H9 (cell line): ENCODE measurements at regions not wholly inside any gene's neighbourhood (a gene's known extent, or its start where the extent isn't known, plus 50 kb on each side); places are given as distances from the start of the nearest gene placed in this dataset.
"Not testable (repeated sequence)": the region's sequence is repeated elsewhere in the genome, so short reads cannot be mapped to it uniquely, and the experiment has no call there.

Source experiments
- DNase-seq: peaks from one replicate; pipeline ENCODE4 v3.0.0-alpha.2; 2017
- H2AFZ ChIP-seq: one replicate; pipeline ENCODE4 v1.6.1; 2013; ENCODE audit warnings: mild to moderate bottlenecking, low read length, control low read depth, moderate library complexity
- H2AK5ac ChIP-seq: 2 replicates; pipeline ENCODE4 v1.6.1; 2013; ENCODE audit warnings: low read length, control low read depth, mixed read lengths; ENCODE audit not compliant: insufficient read length
- H2BK120ac ChIP-seq: one replicate; pipeline ENCODE4 v1.6.1; 2013; ENCODE audit warnings: low read depth, mild to moderate bottlenecking, low read length, control low read depth, inconsistent platforms; ENCODE audit not compliant: poor library complexity, severe bottlenecking
- H2BK12ac ChIP-seq: 2 replicates; pipeline ENCODE4 v1.6.1; 2013; ENCODE audit warnings: low read length, control low read depth, mixed read lengths, low read depth; ENCODE audit not compliant: insufficient read length
- H2BK15ac ChIP-seq: 2 replicates; pipeline ENCODE4 v1.6.1; 2013; ENCODE audit warnings: low read depth, low read length, control low read depth
- H2BK20ac ChIP-seq: one replicate; pipeline ENCODE4 v1.6.1; 2013; ENCODE audit warnings: low read depth, mild to moderate bottlenecking, low read length, control low read depth, inconsistent platforms; ENCODE audit not compliant: poor library complexity, severe bottlenecking
- H2BK5ac ChIP-seq: 2 replicates; pipeline ENCODE4 v1.6.1; 2013; ENCODE audit warnings: low read length, control low read depth, mixed read lengths; ENCODE audit not compliant: insufficient read length
- H3K14ac ChIP-seq: 2 replicates; pipeline ENCODE4 v1.6.1; 2013; ENCODE audit warnings: low read length, control low read depth; ENCODE audit not compliant: insufficient read depth
- H3K18ac ChIP-seq: 2 replicates; pipeline ENCODE4 v1.6.1; 2013; ENCODE audit warnings: low read depth, mild to moderate bottlenecking, mixed read lengths, low read length, control low read depth; ENCODE audit not compliant: insufficient read length
- H3K23ac ChIP-seq: 2 replicates; pipeline ENCODE4 v1.6.1; 2013; ENCODE audit warnings: low read length, control low read depth, mixed read lengths, low read depth; ENCODE audit not compliant: insufficient read length
- H3K23me2 ChIP-seq: 2 replicates; pipeline ENCODE4 v1.6.1; 2013; ENCODE audit warnings: low read depth, mild to moderate bottlenecking, mixed read lengths, low read length, control low read depth; ENCODE audit not compliant: insufficient read length, poor library complexity, severe bottlenecking
- H3K27ac ChIP-seq: 2 replicates; pipeline ENCODE4 v1.5.1; 2013; ENCODE audit warnings: low read length, control low read depth, mixed read lengths, low read depth; ENCODE audit not compliant: insufficient read length
- H3K27me3 ChIP-seq: 2 replicates; pipeline ENCODE4 v1.6.1; 2013; ENCODE audit warnings: low read length, control low read depth, inconsistent platforms; ENCODE audit not compliant: insufficient read depth
- H3K4ac ChIP-seq: 2 replicates; pipeline ENCODE4 v1.6.1; 2013; ENCODE audit warnings: low read depth, mild to moderate bottlenecking, control low read depth, inconsistent platforms, low read length, moderate library complexity
- H3K4me1 ChIP-seq: 2 replicates; pipeline ENCODE4 v1.6.1; 2013; ENCODE audit warnings: low read length, control low read depth, inconsistent platforms; ENCODE audit not compliant: insufficient read depth
- H3K4me2 ChIP-seq: 2 replicates; pipeline ENCODE4 v1.6.1; 2013; ENCODE audit warnings: low read length, control low read depth, mixed read lengths; ENCODE audit not compliant: insufficient read length, insufficient read depth
- H3K56ac ChIP-seq: 2 replicates; pipeline ENCODE4 v1.6.1; 2013; ENCODE audit warnings: low read depth, mild to moderate bottlenecking, mixed read lengths, low read length, control low read depth; ENCODE audit not compliant: insufficient read length
- H3K79me1 ChIP-seq: 2 replicates; pipeline ENCODE4 v1.6.1; 2013; ENCODE audit warnings: low read depth, mild to moderate bottlenecking, moderate library complexity, low read length, control low read depth, inconsistent platforms; ENCODE audit not compliant: insufficient read depth, poor library complexity, severe bottlenecking
- H3K79me2 ChIP-seq: 2 replicates; pipeline ENCODE4 v1.6.1; 2013; ENCODE audit warnings: low read length, control low read depth, inconsistent platforms; ENCODE audit not compliant: insufficient read depth
- H3K9ac ChIP-seq: 2 replicates; pipeline ENCODE4 v1.6.1; 2013; ENCODE audit warnings: low read length, control low read depth, mixed read lengths; ENCODE audit not compliant: insufficient read length; ENCODE audit errors: extremely low read depth
- H3K9me3 ChIP-seq: one replicate; pipeline ENCODE4 v1.6.1; 2013; ENCODE audit warnings: low read depth, low read length, inconsistent platforms; ENCODE audit not compliant: control insufficient read depth
- H3T11ph ChIP-seq: one replicate; pipeline ENCODE4 v1.6.1; 2013; ENCODE audit warnings: mild to moderate bottlenecking, low read length, control low read depth, inconsistent platforms
- H4K20me1 ChIP-seq: one replicate; pipeline ENCODE4 v1.6.1; 2013; ENCODE audit not compliant: control insufficient read depth, insufficient read length, insufficient read depth
- H4K5ac ChIP-seq: 2 replicates; pipeline ENCODE4 v1.6.1; 2013; ENCODE audit warnings: low read depth, mild to moderate bottlenecking, mixed read lengths, low read length, control low read depth; ENCODE audit not compliant: insufficient read length
- H4K8ac ChIP-seq: replicated peaks from 2 replicates; pipeline ENCODE4 v1.6.1; 2013; ENCODE audit warnings: low read length, control low read depth, mixed read lengths, low read depth; ENCODE audit not compliant: insufficient read length
- H4K91ac ChIP-seq: 2 replicates; pipeline ENCODE4 v1.6.1; 2013; ENCODE audit warnings: low read depth, mild to moderate bottlenecking, moderate library complexity, mixed read lengths, low read length, control low read depth; ENCODE audit not compliant: insufficient read length
- H3K27ac Mint-ChIP-seq, 3 experiments: 2 replicates in 2 of 3; 3 replicates in 1 of 3; pipeline ENCODE4 v1.8.0; 2020 to 2021; ENCODE audit warnings: mixed read lengths in 3 of 3, mild to moderate bottlenecking in 1 of 3, moderate library complexity in 1 of 3
- H3K27me3 Mint-ChIP-seq: 2 replicates; pipeline ENCODE4 v1.8.0; 2021; ENCODE audit warnings: low read depth, mild to moderate bottlenecking, moderate library complexity, mixed read lengths
- H3K36me3 Mint-ChIP-seq, 3 experiments: 2 replicates in 2 of 3; 3 replicates in 1 of 3; pipeline ENCODE4 v1.8.0; 2020 to 2021; ENCODE audit warnings: low read depth in 3 of 3, mixed read lengths in 3 of 3; ENCODE audit not compliant: insufficient read depth in 1 of 3
- H3K4me1 Mint-ChIP-seq, 2 experiments: 2 replicates each; pipeline ENCODE4 v1.8.0; 2020; ENCODE audit warnings: mixed read lengths in 2 of 2
- H3K4me3 Mint-ChIP-seq, 2 experiments: 2 replicates in 1 of 2; 3 replicates in 1 of 2; pipeline ENCODE4 v1.8.0; 2020 to 2021; ENCODE audit warnings: mild to moderate bottlenecking in 2 of 2, mixed read lengths in 2 of 2, moderate library complexity in 1 of 2
- H3K9me3 Mint-ChIP-seq, 2 experiments: 2 replicates in 1 of 2; 3 replicates in 1 of 2; pipeline ENCODE4 v1.8.0; 2020; ENCODE audit warnings: mild to moderate bottlenecking in 2 of 2, mixed read lengths in 2 of 2, moderate library complexity in 1 of 2
- CTCF ChIP-seq: fragments of 200-600 bp; sonication (generic); conservative IDR thresholded peaks from 3 replicates; pipeline ENCODE4 v1.8.0; 2021; ENCODE audit warnings: antibody characterized with exemption, mild to moderate bottlenecking
- WGBS: extraction: QIAGEN DNeasy Blood & Tissue Kit; methylation state at CpG from one replicate; pipeline ENCODE4 v1.1.7; 2013; ENCODE audit warnings: missing lambda C conversion rate, low lambda C conversion rate, mixed read lengths; ENCODE audit not compliant: insufficient read length; ENCODE audit errors: extremely low coverage; 5-methylcytosine and 5-hydroxymethylcytosine counted together

GRCh38 chr1:194833111-194833510 is 1646.7 kb upstream of the B3GALT2 start:
- Histone ChIP-seq H3T11ph (no peak overlapping the region), H3K27ac (no peak overlapping the region), H2AFZ (no peak overlapping the region), H3K4me2 (no peak overlapping the region), H3K56ac (no peak overlapping the region), H3K23me2 (no peaks in the 10 kb centered on the region), H2AK5ac (no peak overlapping the region), H2BK120ac (no peak overlapping the region), H3K4me1 (no peaks in the 10 kb centered on the region), H3K9ac (no peak overlapping the region), H4K5ac (no peak overlapping the region), H3K27me3 (no peaks in the 10 kb centered on the region), H3K4ac (no peak overlapping the region), H4K91ac (no peak overlapping the region), H2BK20ac (no peak overlapping the region), H3K79me1 (no peaks in the 10 kb centered on the region), H2BK12ac (no peak overlapping the region), H4K8ac (no peak overlapping the region), H3K14ac (no peak overlapping the region), H2BK15ac (no peak overlapping the region), H2BK5ac (no peak overlapping the region), H3K9me3 (no peaks in the 10 kb centered on the region), H3K23ac (no peak overlapping the region), H3K79me2 (no peaks in the 10 kb centered on the region), H3K18ac (no peak overlapping the region), H4K20me1 (no peaks in the 10 kb centered on the region)
- peaks cover 2% of the 10 kb centered on the region; the same call in 1 of the 2 replicates for H3K27me3 Mint-ChIP-seq
- H3K4me1 Mint-ChIP-seq = no peaks in the 10 kb centered on the region
- H3K9me3 Mint-ChIP-seq = no peaks in the 10 kb centered on the region
- DNase-seq = no peak
- no peak overlapping the region for H3K27ac Mint-ChIP-seq
- H3K36me3 Mint-ChIP-seq = no peaks in the 10 kb centered on the region
- no peak overlapping the region for H3K4me3 Mint-ChIP-seq
- WGBS = no CpG with 5 or more reads among the region's 2 CpGs
- no peak for TF ChIP-seq CTCF

- not testable (repeated sequence) for H2BK5ac ChIP-seq, H3K27ac ChIP-seq, H3K4me2 ChIP-seq, H3K23ac ChIP-seq, H2BK15ac ChIP-seq, H2BK120ac ChIP-seq, H4K20me1 ChIP-seq, H4K5ac ChIP-seq, H3K14ac ChIP-seq, H3K4me1 Mint-ChIP-seq, H2AFZ ChIP-seq, H3K23me2 ChIP-seq, H4K91ac ChIP-seq, H3K56ac ChIP-seq, H3K27me3 ChIP-seq, H3K4me1 ChIP-seq, H3K27ac Mint-ChIP-seq, H3K9me3 Mint-ChIP-seq, H3K4me3 Mint-ChIP-seq, H2BK12ac ChIP-seq, H3K18ac ChIP-seq, H2BK20ac ChIP-seq, H3K79me1 ChIP-seq, H2AK5ac ChIP-seq, H3K4ac ChIP-seq, H3K9me3 ChIP-seq, H3K9ac ChIP-seq, H3K36me3 Mint-ChIP-seq, DNase-seq, H4K8ac ChIP-seq, H3T11ph ChIP-seq, H3K27me3 Mint-ChIP-seq, H3K79me2 ChIP-seq
- no CpG with 5 or more reads among the region's 1 CpG for WGBS
These were observed 1645.2 kb upstream of the B3GALT2 start for GRCh38 chr1:194831595-194831994.
